ENCODE measurements at regions not wholly inside any gene's neighbourhood (a gene's known extent, or its start where the extent isn't known, plus 50 kb on each side); places are given as distances from the start of the nearest gene placed in this dataset.

DNA sequence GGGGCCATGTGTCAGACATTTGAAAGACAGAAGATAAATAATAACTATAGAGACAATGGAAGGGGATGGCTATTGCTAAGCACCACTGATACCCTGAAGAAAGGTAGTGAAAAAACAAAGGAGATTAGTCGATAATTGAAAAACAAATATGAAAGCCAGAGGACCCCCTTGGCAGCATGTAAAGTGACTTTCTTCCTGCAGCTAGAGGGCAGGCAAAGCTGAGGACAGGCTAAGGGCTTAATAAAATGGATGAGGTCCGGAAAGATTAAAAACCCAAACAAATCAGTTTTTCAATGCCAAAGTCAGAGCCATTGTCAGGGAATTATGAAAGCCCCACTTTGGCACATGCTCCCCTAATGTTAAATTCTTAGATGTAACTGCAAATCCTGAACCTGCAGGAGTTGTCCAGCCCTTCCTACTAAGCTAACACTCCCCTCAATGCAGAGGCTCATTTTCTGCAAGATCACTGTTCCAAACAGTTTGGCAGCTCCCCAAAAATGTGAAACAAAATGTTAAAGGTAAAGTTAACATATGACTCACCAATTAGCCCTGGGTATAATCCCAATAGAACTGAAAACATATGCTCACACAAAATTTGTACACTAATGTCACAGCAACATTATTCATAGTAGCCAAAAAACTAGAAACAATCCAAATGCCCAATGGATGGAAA lies 1177.9 kb downstream of the GRIK2 start:
- no peak overlapping the region for H3K9ac ChIP-seq (ENCODE audit: low read depth in 1 of 2, low read length in 2 of 2)
- TF ChIP-seq HNF4G (IDR thresholded peaks at IDR 0.05) (no peak), SP1 (IDR thresholded peaks at IDR 0.05) (no peak)
- H3K36me3 ChIP-seq (ENCODE audit: control insufficient read depth in 4 of 4, insufficient read depth in 3 of 4, low read depth in 1 of 4, low read length in 3 of 4): no peaks in the 10 kb centered on the region
- H3K27me3 ChIP-seq (ENCODE audit: control insufficient read depth in 4 of 4, insufficient read depth in 4 of 4, low read length in 3 of 4): no peaks in the 10 kb centered on the region
- DNase-seq (ENCODE audit: low spot score): no peak
- no peak overlapping the region for H3K27ac ChIP-seq (ENCODE audit: low read depth in 1 of 2, low read length in 2 of 2)
- H3K4me3 ChIP-seq (ENCODE audit: low read depth in 1 of 3, low read length in 3 of 3): no peak overlapping the region
- no peaks in the 10 kb centered on the region for H3K4me1 ChIP-seq (ENCODE audit: control insufficient read depth in 4 of 4, insufficient read depth in 4 of 4, low read length in 3 of 4)
- no peaks in the 10 kb centered on the region for H3K9me3 ChIP-seq (ENCODE audit: control insufficient read depth in 4 of 4, low read length in 3 of 4)
- WGBS: 61% methylated on average over 2 of the region's 2 CpGs

DNA sequence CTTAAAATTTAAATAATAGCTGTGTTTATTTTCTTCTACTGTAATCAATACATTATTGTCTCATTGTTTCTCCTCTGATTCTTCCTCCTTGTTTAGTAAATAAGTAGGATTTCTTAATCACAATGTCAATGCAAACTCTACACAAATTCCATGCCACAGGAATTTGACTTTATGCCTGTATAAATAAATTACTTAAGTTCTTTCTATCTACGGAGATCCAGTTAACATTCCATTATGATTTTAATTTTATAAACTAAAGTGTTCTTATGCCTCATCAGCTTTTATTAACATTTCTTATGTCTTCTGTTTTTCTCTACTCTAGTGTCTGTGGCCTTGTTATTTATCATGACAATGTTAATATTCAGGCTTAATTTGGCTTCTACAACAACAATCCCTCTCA lies 1169.2 kb downstream of the GRIK2 start:
- H3K4me3 ChIP-seq (ENCODE audit: low read depth in 1 of 3, low read length in 3 of 3): no peak overlapping the region
- WGBS: 55% methylated on average over 1 of the region's 1 CpG
- H3K4me1 ChIP-seq (ENCODE audit: control insufficient read depth in 4 of 4, insufficient read depth in 4 of 4, low read length in 3 of 4): no peaks in the 10 kb centered on the region

More for the DNA sequence above, 1169.2 kb downstream of the GRIK2 start:
- Histone ChIP-seq H3K9ac (ENCODE audit: low read depth in 1 of 2, low read length in 2 of 2) (no peak overlapping the region), H3K9me3 (ENCODE audit: control insufficient read depth in 4 of 4, low read length in 3 of 4) (no peaks in the 10 kb centered on the region), H3K36me3 (ENCODE audit: control insufficient read depth in 4 of 4, insufficient read depth in 3 of 4, low read depth in 1 of 4, low read length in 3 of 4) (no peaks in the 10 kb centered on the region), H3K27me3 (ENCODE audit: control insufficient read depth in 4 of 4, insufficient read depth in 4 of 4, low read length in 3 of 4) (no peaks in the 10 kb centered on the region), H3K27ac (ENCODE audit: low read depth in 1 of 2, low read length in 2 of 2) (no peak overlapping the region)
- TF ChIP-seq FOXA1 (IDR thresholded peaks at IDR 0.05) (no peak), TAF1 (conservative IDR thresholded peaks at IDR 0.05) (no peak), SP1 (IDR thresholded peaks at IDR 0.05) (no peak), HNF4A (conservative IDR thresholded peaks at IDR 0.05) (no peak), JUND (IDR thresholded peaks at IDR 0.05) (no peak), FOXA2 (IDR thresholded peaks at IDR 0.05) (no peak), RAD21 (IDR thresholded peaks at IDR 0.05) (no peak), HNF4G (IDR thresholded peaks at IDR 0.05) (no peak), YY1 (IDR thresholded peaks at IDR 0.05) (no peak), EGR1 (IDR thresholded peaks at IDR 0.05; ENCODE audit: low read depth in 2 of 2) (no peak), RXRA (IDR thresholded peaks at IDR 0.05) (no peak), NR2F2 (IDR thresholded peaks at IDR 0.05) (no peak), GABPA (IDR thresholded peaks at IDR 0.05 in 1 of 2, conservative IDR thresholded peaks at IDR 0.05 in 1 of 2) (no peak)
- TF ChIP-seq, protein P1, sequence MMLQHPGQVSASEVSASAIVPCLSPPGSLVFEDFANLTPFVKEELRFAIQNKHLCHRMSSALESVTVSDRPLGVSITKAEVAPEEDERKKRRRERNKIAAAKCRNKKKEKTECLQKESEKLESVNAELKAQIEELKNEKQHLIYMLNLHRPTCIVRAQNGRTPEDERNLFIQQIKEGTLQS (IDR thresholded peaks at IDR 0.05): no peak
- TF ChIP-seq, protein P2, sequence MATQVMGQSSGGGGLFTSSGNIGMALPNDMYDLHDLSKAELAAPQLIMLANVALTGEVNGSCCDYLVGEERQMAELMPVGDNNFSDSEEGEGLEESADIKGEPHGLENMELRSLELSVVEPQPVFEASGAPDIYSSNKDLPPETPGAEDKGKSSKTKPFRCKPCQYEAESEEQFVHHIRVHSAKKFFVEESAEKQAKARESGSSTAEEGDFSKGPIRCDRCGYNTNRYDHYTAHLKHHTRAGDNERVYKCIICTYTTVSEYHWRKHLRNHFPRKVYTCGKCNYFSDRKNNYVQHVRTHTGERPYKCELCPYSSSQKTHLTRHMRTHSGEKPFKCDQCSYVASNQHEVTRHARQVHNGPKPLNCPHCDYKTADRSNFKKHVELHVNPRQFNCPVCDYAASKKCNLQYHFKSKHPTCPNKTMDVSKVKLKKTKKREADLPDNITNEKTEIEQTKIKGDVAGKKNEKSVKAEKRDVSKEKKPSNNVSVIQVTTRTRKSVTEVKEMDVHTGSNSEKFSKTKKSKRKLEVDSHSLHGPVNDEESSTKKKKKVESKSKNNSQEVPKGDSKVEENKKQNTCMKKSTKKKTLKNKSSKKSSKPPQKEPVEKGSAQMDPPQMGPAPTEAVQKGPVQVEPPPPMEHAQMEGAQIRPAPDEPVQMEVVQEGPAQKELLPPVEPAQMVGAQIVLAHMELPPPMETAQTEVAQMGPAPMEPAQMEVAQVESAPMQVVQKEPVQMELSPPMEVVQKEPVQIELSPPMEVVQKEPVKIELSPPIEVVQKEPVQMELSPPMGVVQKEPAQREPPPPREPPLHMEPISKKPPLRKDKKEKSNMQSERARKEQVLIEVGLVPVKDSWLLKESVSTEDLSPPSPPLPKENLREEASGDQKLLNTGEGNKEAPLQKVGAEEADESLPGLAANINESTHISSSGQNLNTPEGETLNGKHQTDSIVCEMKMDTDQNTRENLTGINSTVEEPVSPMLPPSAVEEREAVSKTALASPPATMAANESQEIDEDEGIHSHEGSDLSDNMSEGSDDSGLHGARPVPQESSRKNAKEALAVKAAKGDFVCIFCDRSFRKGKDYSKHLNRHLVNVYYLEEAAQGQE (IDR thresholded peaks at IDR 0.05): no peak
- TF ChIP-seq, protein P3, sequence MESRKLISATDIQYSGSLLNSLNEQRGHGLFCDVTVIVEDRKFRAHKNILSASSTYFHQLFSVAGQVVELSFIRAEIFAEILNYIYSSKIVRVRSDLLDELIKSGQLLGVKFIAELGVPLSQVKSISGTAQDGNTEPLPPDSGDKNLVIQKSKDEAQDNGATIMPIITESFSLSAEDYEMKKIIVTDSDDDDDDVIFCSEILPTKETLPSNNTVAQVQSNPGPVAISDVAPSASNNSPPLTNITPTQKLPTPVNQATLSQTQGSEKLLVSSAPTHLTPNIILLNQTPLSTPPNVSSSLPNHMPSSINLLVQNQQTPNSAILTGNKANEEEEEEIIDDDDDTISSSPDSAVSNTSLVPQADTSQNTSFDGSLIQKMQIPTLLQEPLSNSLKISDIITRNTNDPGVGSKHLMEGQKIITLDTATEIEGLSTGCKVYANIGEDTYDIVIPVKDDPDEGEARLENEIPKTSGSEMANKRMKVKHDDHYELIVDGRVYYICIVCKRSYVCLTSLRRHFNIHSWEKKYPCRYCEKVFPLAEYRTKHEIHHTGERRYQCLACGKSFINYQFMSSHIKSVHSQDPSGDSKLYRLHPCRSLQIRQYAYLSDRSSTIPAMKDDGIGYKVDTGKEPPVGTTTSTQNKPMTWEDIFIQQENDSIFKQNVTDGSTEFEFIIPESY (IDR thresholded peaks at IDR 0.05): no peak
- TF ChIP-seq, protein P4, sequence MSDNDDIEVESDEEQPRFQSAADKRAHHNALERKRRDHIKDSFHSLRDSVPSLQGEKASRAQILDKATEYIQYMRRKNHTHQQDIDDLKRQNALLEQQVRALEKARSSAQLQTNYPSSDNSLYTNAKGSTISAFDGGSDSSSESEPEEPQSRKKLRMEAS (IDR thresholded peaks at IDR 0.05): no peak
- TF ChIP-seq, protein P5, sequence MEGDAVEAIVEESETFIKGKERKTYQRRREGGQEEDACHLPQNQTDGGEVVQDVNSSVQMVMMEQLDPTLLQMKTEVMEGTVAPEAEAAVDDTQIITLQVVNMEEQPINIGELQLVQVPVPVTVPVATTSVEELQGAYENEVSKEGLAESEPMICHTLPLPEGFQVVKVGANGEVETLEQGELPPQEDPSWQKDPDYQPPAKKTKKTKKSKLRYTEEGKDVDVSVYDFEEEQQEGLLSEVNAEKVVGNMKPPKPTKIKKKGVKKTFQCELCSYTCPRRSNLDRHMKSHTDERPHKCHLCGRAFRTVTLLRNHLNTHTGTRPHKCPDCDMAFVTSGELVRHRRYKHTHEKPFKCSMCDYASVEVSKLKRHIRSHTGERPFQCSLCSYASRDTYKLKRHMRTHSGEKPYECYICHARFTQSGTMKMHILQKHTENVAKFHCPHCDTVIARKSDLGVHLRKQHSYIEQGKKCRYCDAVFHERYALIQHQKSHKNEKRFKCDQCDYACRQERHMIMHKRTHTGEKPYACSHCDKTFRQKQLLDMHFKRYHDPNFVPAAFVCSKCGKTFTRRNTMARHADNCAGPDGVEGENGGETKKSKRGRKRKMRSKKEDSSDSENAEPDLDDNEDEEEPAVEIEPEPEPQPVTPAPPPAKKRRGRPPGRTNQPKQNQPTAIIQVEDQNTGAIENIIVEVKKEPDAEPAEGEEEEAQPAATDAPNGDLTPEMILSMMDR (IDR thresholded peaks at IDR 0.05; ENCODE audit: low read depth, low read length, missing input control): no peak
- DNase-seq (ENCODE audit: low spot score): no peak

Measured in liver (tissue), 8 donors.